ENCODE measurements at regions not wholly inside any gene's neighbourhood (a gene's known extent, or its start where the extent isn't known, plus 50 kb on each side); places are given as distances from the start of the nearest gene placed in this dataset.
"Not testable (repeated sequence)": the region's sequence is repeated elsewhere in the genome, so short reads cannot be mapped to it uniquely, and the experiment has no call there.

- no peak for DNase-seq (ENCODE audit: low read depth in 4 of 4, low spot score in 3 of 4)
Observed at GRCh38 chr1:224061436-224061835, 52.5 kb upstream of the FBXO28 start.

GRCh38 chr1:224059897-224060427, 53.9 kb upstream of the FBXO28 start:
- DNase-seq (ENCODE audit: low read depth in 4 of 4, low spot score in 3 of 4): no peak

- no peak for DNase-seq (ENCODE audit: low read depth in 4 of 4, low spot score in 3 of 4)
Observed at GRCh38 chr1:224058303-224058702, 55.6 kb upstream of the FBXO28 start.

- no peak for DNase-seq (ENCODE audit: low read depth in 4 of 4, low spot score in 3 of 4)
Observed at GRCh38 chr1:224057461-224058199, 56.3 kb upstream of the FBXO28 start.

- no peak for DNase-seq (ENCODE audit: low read depth in 4 of 4, low spot score in 3 of 4)
Observed at GRCh38 chr1:224054611-224055010, 59.3 kb upstream of the FBXO28 start.

- no peak for DNase-seq (ENCODE audit: low read depth in 4 of 4, low spot score in 3 of 4)
Observed at GRCh38 chr1:224054012-224054411, 59.9 kb upstream of the FBXO28 start.

GRCh38 chr1:224053456-224053855, 60.5 kb upstream of the FBXO28 start:
- DNase-seq (ENCODE audit: low read depth in 4 of 4, low spot score in 3 of 4): no peak

- DNase-seq (ENCODE audit: low read depth in 4 of 4, low spot score in 3 of 4): no peak
Observed at GRCh38 chr1:224052772-224053171, 61.1 kb upstream of the FBXO28 start.

- DNase-seq (ENCODE audit: low read depth in 4 of 4, low spot score in 3 of 4): not testable (repeated sequence)
Observed at GRCh38 chr1:224051782-224052181, 62.1 kb upstream of the FBXO28 start.

GRCh38 chr1:224051086-224051406, 62.9 kb upstream of the FBXO28 start:
- no peak for DNase-seq (ENCODE audit: low read depth in 4 of 4, low spot score in 3 of 4)

GRCh38 chr1:224047538-224047937, 66.4 kb upstream of the FBXO28 start:
- no peak for DNase-seq (ENCODE audit: low read depth in 4 of 4, low spot score in 3 of 4)

- DNase-seq (ENCODE audit: low read depth in 4 of 4, low spot score in 3 of 4): no peak
Observed at GRCh38 chr1:224045556-224045955, 68.4 kb upstream of the FBXO28 start.

GRCh38 chr1:224044420-224044819, 69.5 kb upstream of the FBXO28 start:
- no peak for DNase-seq (ENCODE audit: low read depth in 4 of 4, low spot score in 3 of 4)

- DNase-seq (ENCODE audit: low read depth in 4 of 4, low spot score in 3 of 4): no peak
Observed at GRCh38 chr1:224042557-224043118, 71.3 kb upstream of the FBXO28 start.

- DNase-seq (ENCODE audit: low read depth in 4 of 4, low spot score in 3 of 4): no peak
Observed at GRCh38 chr1:224041032-224041431, 72.9 kb upstream of the FBXO28 start.

- not testable (repeated sequence) for DNase-seq (ENCODE audit: low read depth in 4 of 4, low spot score in 3 of 4)
Observed at GRCh38 chr1:224040423-224040822, 73.5 kb upstream of the FBXO28 start.

- DNase-seq (ENCODE audit: low read depth in 4 of 4, low spot score in 3 of 4): not testable (repeated sequence)
Observed at GRCh38 chr1:224040006-224040405, 73.9 kb upstream of the FBXO28 start.

- not testable (repeated sequence) for DNase-seq (ENCODE audit: low read depth in 4 of 4, low spot score in 3 of 4)
Observed at GRCh38 chr1:224038832-224039231, 75.1 kb upstream of the FBXO28 start.

GRCh38 chr1:224037362-224037761, 76.5 kb upstream of the FBXO28 start:
- not testable (repeated sequence) for DNase-seq (ENCODE audit: low read depth in 4 of 4, low spot score in 3 of 4)

- not testable (repeated sequence) for DNase-seq (ENCODE audit: low read depth in 4 of 4, low spot score in 3 of 4)
Observed at GRCh38 chr1:224032608-224033276, 81.2 kb upstream of the FBXO28 start.

- DNase-seq (ENCODE audit: low read depth in 4 of 4, low spot score in 3 of 4): not testable (repeated sequence)
Observed at GRCh38 chr1:224031986-224032385, 81.9 kb upstream of the FBXO28 start.

- DNase-seq (ENCODE audit: low read depth in 4 of 4, low spot score in 3 of 4): not testable (repeated sequence)
Observed at GRCh38 chr1:224030257-224030656, 83.7 kb upstream of the FBXO28 start.
